ENCODE measurements at regions not wholly inside any gene's neighbourhood (a gene's known extent, or its start where the extent isn't known, plus 50 kb on each side); places are given as distances from the start of the nearest gene placed in this dataset.

- no peak for DNase-seq (ENCODE audit: low read depth in 4 of 4, low spot score in 2 of 4)
Measured at GRCh38 chr2:236403811-236404210, 139.6 kb upstream of the ASB18 start.

GRCh38 chr2:236404346-236404745 lies 140.1 kb upstream of the ASB18 start:
- DNase-seq (ENCODE audit: low read depth in 4 of 4, low spot score in 2 of 4) = no peak

DNA sequence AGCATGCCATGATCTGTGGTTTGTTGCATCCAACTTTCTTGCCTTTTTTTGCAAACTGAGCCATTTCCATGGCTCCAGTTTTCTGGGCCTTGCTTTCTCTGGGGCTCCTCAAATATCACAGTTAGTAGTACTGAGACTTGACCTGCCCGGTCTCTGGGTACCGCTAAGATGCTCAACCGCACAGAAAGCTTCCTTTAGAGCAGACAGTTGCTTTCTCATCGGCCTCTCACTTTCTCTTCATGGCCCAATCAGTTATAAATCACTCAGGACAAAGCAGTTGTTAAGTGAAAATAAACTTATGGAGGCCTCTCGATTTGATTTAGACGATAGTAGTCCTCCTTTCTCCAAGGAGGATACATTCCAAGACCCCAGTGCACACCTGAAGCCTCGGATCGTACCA lies 141.2 kb upstream of the ASB18 start:
- DNase-seq (ENCODE audit: low read depth in 4 of 4, low spot score in 2 of 4) = no peak

- no peak for DNase-seq (ENCODE audit: low read depth in 4 of 4, low spot score in 2 of 4)
Measured at GRCh38 chr2:236408090-236408489, 143.9 kb upstream of the ASB18 start.

- no peak for DNase-seq (ENCODE audit: low read depth in 4 of 4, low spot score in 2 of 4)
Measured at GRCh38 chr2:236408786-236409185, 144.6 kb upstream of the ASB18 start.

GRCh38 chr2:236415684-236416444 lies 151.7 kb upstream of the ASB18 start:
- DNase-seq (ENCODE audit: low read depth in 4 of 4, low spot score in 2 of 4) = no peak

DNA sequence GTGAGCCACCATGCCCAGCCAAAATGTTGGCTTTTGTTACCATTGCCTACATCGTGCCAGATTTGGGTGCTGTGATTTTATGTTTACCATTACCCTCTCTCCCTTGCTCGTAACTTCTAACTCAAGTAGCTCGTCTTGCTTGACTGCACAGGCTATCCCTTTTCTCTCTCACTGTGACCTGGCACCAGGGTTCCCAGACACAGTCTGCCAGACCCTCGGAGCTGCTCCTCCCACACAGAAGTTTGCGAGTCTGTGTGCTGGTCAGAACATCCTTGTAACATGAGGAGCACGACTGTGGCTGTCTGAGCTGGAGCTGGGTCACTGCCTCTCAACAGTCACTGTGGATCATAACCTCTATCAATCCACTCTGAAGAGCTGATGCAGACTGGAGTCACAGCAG lies 152.5 kb upstream of the ACKR3 start:
- peak; percentile 28 to 39 (median 36) for DNase-seq (ENCODE audit: low read depth in 4 of 4, low spot score in 2 of 4)

- DNase-seq (ENCODE audit: low read depth in 4 of 4, low spot score in 2 of 4) = no peak
Measured at GRCh38 chr2:236430584-236430983, 139.0 kb upstream of the ACKR3 start.

DNA sequence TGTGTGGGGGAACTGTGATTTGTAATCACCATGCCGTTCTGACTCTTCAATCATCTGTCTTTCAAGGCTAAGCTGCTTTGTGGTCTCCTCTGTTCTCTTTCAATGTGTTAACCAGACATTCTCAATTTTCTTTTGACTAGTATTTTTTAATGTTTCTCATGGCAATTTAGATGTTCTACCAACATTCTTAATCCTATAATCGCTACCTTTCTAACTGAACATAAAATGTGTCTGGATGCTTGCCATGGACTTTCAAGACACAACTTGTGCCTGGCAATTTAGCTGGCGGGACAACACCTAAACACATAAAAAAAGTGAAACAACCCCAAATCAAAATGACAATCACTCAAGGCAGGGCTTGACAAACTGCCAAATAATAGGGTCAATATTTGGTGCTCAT lies 135.0 kb upstream of the ACKR3 start:
- no peak for DNase-seq (ENCODE audit: low read depth in 4 of 4, low spot score in 2 of 4)

- no peak for DNase-seq (ENCODE audit: low read depth in 4 of 4, low spot score in 2 of 4)
Measured at GRCh38 chr2:236440110-236440881, 129.3 kb upstream of the ACKR3 start.

- no peak for DNase-seq (ENCODE audit: low read depth in 4 of 4, low spot score in 2 of 4)
Measured at GRCh38 chr2:236444187-236444586, 125.4 kb upstream of the ACKR3 start.

- no peak for DNase-seq (ENCODE audit: low read depth in 4 of 4, low spot score in 2 of 4)
Measured at GRCh38 chr2:236445678-236446077, 123.9 kb upstream of the ACKR3 start.

GRCh38 chr2:236446521-236446920 lies 123.1 kb upstream of the ACKR3 start:
- no peak for DNase-seq (ENCODE audit: low read depth in 4 of 4, low spot score in 2 of 4)

GRCh38 chr2:236449167-236449761 lies 120.4 kb upstream of the ACKR3 start:
- DNase-seq (ENCODE audit: low read depth in 4 of 4, low spot score in 2 of 4) = no peak

GRCh38 chr2:236452238-236452637 lies 117.4 kb upstream of the ACKR3 start:
- peak in 1 of 4 donors; percentile 6 for DNase-seq (ENCODE audit: low read depth in 4 of 4, low spot score in 2 of 4)

- no peak for DNase-seq (ENCODE audit: low read depth in 4 of 4, low spot score in 2 of 4)
Measured at GRCh38 chr2:236454076-236454475, 115.5 kb upstream of the ACKR3 start.

DNA sequence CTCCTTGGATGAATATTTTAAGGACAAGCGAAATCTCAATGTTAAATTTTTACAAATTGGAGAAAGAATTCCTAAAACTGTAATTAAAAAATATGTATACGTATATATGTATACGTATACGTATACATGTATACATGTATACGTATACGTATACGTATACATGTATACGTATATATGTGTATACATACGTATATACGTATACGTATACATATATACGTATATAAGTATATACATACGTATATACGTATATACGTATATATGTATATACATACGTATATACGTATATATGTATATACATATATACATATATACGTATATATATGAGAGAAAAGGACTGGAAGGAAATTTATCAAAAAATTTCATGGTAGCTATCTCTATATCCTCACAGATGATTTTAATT lies 110.2 kb upstream of the ACKR3 start:
- DNase-seq (ENCODE audit: low read depth in 4 of 4, low spot score in 2 of 4) = no peak

GRCh38 chr2:236464140-236464539 lies 105.5 kb upstream of the ACKR3 start:
- DNase-seq (ENCODE audit: low read depth in 4 of 4, low spot score in 2 of 4) = no peak

- DNase-seq (ENCODE audit: low read depth in 4 of 4, low spot score in 2 of 4) = no peak
Measured at GRCh38 chr2:236472720-236473495, 96.7 kb upstream of the ACKR3 start.

GRCh38 chr2:236473691-236474090 lies 95.9 kb upstream of the ACKR3 start:
- no peak for DNase-seq (ENCODE audit: low read depth in 4 of 4, low spot score in 2 of 4)

DNA sequence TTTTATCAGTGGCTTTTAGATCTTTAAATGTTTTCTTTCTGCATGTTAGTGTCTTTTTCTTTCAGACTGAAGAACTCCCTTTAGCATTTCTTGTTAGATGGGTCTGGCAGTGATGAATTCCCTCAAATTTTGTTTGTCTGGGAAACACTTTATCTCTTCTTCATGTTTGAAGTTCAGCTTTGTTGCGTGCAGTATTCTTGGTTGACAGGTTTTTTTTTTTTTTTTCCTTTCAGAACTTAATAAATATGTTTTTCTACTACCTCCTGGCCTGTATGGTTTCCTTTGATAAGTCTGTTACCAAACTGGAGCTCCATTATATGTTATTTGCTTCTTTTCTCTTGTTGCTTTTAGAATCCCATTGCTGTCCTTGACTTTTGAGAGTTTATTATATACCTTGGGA lies 89.8 kb upstream of the ACKR3 start:
- DNase-seq (ENCODE audit: low read depth in 4 of 4, low spot score in 2 of 4) = no peak
